K562 (cell line): ENCODE measurements at regions not wholly inside any gene's neighbourhood (a gene's known extent, or its start where the extent isn't known, plus 50 kb on each side); places are given as distances from the start of the nearest gene placed in this dataset.

ENCODE experiments used
- ATAC-seq: fragments of 200-7000 bp; cut with Tn5 transposase; 3 replicates; pipeline ENCODE4 v1.9.1; 2020; ENCODE audit warnings: moderate library complexity
- BruUV-seq: library from RNA; stranded (reverse); fragments of 400-500 nt; replicated peaks from 2 replicates; lab custom pipeline; 2021; lab: Mats Ljungman, UMichigan
- CTCF ChIA-PET: fragments of 300-600 bp; formaldehyde crosslinking; extraction: SDS; loops from one replicate; lab custom pipeline; 2021; ENCODE audit warnings: low intra/inter-chr PET ratio; lab: Yijun Ruan, JAX
- POLR2A ChIA-PET: fragments of 300-600, 350-650 bp; sonication (Branson Sonifier 250); formaldehyde crosslinking; extraction: SDS; loops from one replicate; lab custom pipeline; 2021; ENCODE audit warnings: antibody characterized with exemption, inconsistent platforms; lab: Yijun Ruan, JAX
- DNase-seq, 4 experiments: peaks; one replicate each; pipeline versions ENCODE4 v3.0.0 to v3.0.0-alpha.2; 2011 to 2018; ENCODE audit warnings: low spot score in 3 of 4, mixed read lengths in 3 of 4; ENCODE audit errors: extremely low read depth in 1 of 4
- FAIRE-seq: peaks from 2 replicates; lab custom pipeline; 2011; peaks lifted over from hg19 to GRCh38; lab: Jason Lieb, UNC
- H2AFZ ChIP-seq: 2 replicates; pipeline ENCODE4 v1.6.0; 2011; ENCODE audit warnings: low read depth, low read length, control low read depth, inconsistent platforms
- H3K27ac ChIP-seq: fragments of 200-600 bp; 3 replicates; pipeline ENCODE4 v1.8.0; 2011; ENCODE audit warnings: low read depth, mild to moderate bottlenecking, control low read depth, inconsistent platforms, low read length, moderate library complexity, mixed read lengths; ENCODE audit errors: extremely low read depth
- H3K27me3 ChIP-seq, 2 experiments: fragments of 300-600 bp in 1 of 2; 2 replicates in 1 of 2; 3 replicates in 1 of 2; pipeline versions ENCODE4 v1.6.0 to v1.8.0; 2011; ENCODE audit warnings: inconsistent platforms in 2 of 2, low read length in 2 of 2, mild to moderate bottlenecking in 1 of 2, mixed read lengths in 1 of 2, moderate library complexity in 1 of 2; ENCODE audit not compliant: control insufficient read depth in 2 of 2, insufficient read depth in 2 of 2
- H3K36me3 ChIP-seq: fragments of 300-600 bp; 3 replicates; pipeline ENCODE4 v1.8.0; 2011; ENCODE audit warnings: mild to moderate bottlenecking, low read length, inconsistent platforms; ENCODE audit not compliant: control insufficient read depth, insufficient read depth
- H3K4me1 ChIP-seq, 2 experiments: fragments of 200-600 bp in 1 of 2; replicated peaks in 1 of 2; 2 replicates in 1 of 2; 3 replicates in 1 of 2; pipeline versions ENCODE4 v1.5.1 to v1.8.0; 2011; ENCODE audit warnings: inconsistent platforms in 2 of 2, low read length in 2 of 2, mild to moderate bottlenecking in 1 of 2, mixed read lengths in 1 of 2, moderate library complexity in 1 of 2; ENCODE audit not compliant: control insufficient read depth in 2 of 2, insufficient read depth in 2 of 2
- H3K4me2 ChIP-seq: 2 replicates; pipeline ENCODE4 v1.6.1; 2011; ENCODE audit warnings: low read length, control low read depth, inconsistent platforms, mixed read lengths; ENCODE audit not compliant: insufficient read depth
- H3K4me3 ChIP-seq: fragments of 200-600 bp; sonication (generic), shearing (Covaris generic); 2 replicates; pipeline ENCODE4 v1.5.1; 2016; ENCODE audit warnings: control low read depth, inconsistent platforms
- H3K79me2 ChIP-seq: fragments of 200-600 bp; 3 replicates; pipeline ENCODE4 v1.8.0; 2011; ENCODE audit warnings: low read length, inconsistent platforms; ENCODE audit not compliant: control insufficient read depth, insufficient read depth
- H3K9ac ChIP-seq, 2 experiments: 2 replicates each; pipeline versions ENCODE4 v1.6.0 to v1.6.1; 2011; ENCODE audit warnings: low read depth in 2 of 2, low read length in 2 of 2, control low read depth in 1 of 2, inconsistent platforms in 1 of 2, mild to moderate bottlenecking in 1 of 2, mixed read lengths in 1 of 2; ENCODE audit not compliant: insufficient read depth in 1 of 2
- H3K9me1 ChIP-seq: one replicate; pipeline ENCODE4 v1.6.0; 2011; ENCODE audit warnings: inconsistent platforms, mild to moderate bottlenecking, low read length, moderate library complexity; ENCODE audit not compliant: control insufficient read depth, insufficient read depth
- H3K9me3 ChIP-seq: replicated peaks from 2 replicates; pipeline ENCODE4 v1.5.1; 2011; ENCODE audit warnings: low read depth, low read length, inconsistent platforms; ENCODE audit not compliant: control insufficient read depth, insufficient read depth
- H4K20me1 ChIP-seq: replicated peaks from 2 replicates; pipeline ENCODE4 v1.6.1; 2011; ENCODE audit warnings: low read length, inconsistent platforms, mixed read lengths; ENCODE audit not compliant: control insufficient read depth, insufficient read depth
- CUX1 ChIP-seq: fragments of 200-800 bp; sonication (Bioruptor generic); IDR thresholded peaks from 2 replicates; pipeline ENCODE4 v1.6.1; 2016; ENCODE audit warnings: missing genetic modification characterization, missing compliant biosample characterization
- JUND ChIP-seq, 2 experiments: IDR thresholded peaks; 2 replicates in 1 of 2; 3 replicates in 1 of 2; pipeline ENCODE4 v1.6.1; 2011; ENCODE audit warnings: borderline replicate concordance in 2 of 2, low read depth in 2 of 2, low read length in 2 of 2, improper control_type of control experiment in 1 of 2, missing biosample characterization in 1 of 2, missing genetic modification characterization in 1 of 2, missing genetic modification reagents in 1 of 2
- MBD1 ChIP-seq: fragments of 250-450 bp; sonication (Bioruptor Pico); IDR thresholded peaks from 2 replicates; pipeline ENCODE4 v1.8.0; 2022; ENCODE audit warnings: inconsistent platforms
- MIER1 ChIP-seq: fragments of 450-650 bp; IDR thresholded peaks from 2 replicates; pipeline ENCODE4 v1.6.1; 2016; ENCODE audit warnings: antibody characterized with exemption, mild to moderate bottlenecking, low read depth
- MITF ChIP-seq: IDR thresholded peaks from 2 replicates; pipeline ENCODE4 v1.6.1; 2014; ENCODE audit warnings: antibody characterized with exemption
- PHF21A ChIP-seq: fragments of 450-650 bp; IDR thresholded peaks from 2 replicates; pipeline ENCODE4 v1.6.1; 2017; ENCODE audit warnings: low read depth, borderline replicate concordance
- SMARCB1 ChIP-seq: IDR thresholded peaks from 2 replicates; pipeline ENCODE4 v1.6.1; 2011; ENCODE audit warnings: improper control_type of control experiment, low read depth; ENCODE audit not compliant: insufficient read length
- SRSF1 ChIP-seq: fragments of 200-400 bp; formaldehyde crosslinking; IDR thresholded peaks from 2 replicates; pipeline ENCODE4 v1.6.1; 2017; ENCODE audit warnings: mild to moderate bottlenecking, low read depth, low read length, moderate library complexity
- ZEB2 ChIP-seq: fragments of 450-650 bp; IDR thresholded peaks from 2 replicates; pipeline ENCODE4 v1.6.1; 2016
- ZNF184 ChIP-seq: sonication (generic); formaldehyde crosslinking; IDR thresholded peaks from 2 replicates; pipeline ENCODE4 v1.5.0; 2020; ENCODE audit warnings: missing genetic modification reagents
- ZNF354B ChIP-seq: fragments of 250-450 bp; sonication (Bioruptor Pico); IDR thresholded peaks from 2 replicates; pipeline ENCODE4 v1.4.0; 2020
- ZNF699 ChIP-seq: fragments of 250-450 bp; sonication (Bioruptor Pico); IDR thresholded peaks from 2 replicates; pipeline ENCODE4 v1.8.0; 2021; ENCODE audit warnings: mild to moderate bottlenecking, moderate library complexity; ENCODE audit not compliant: insufficient replicate concordance
- WGBS: fragments of 100-300 bp; shearing (Covaris generic); methylation state at CpG from one replicate; pipeline ENCODE4 v1.1.6; 2016; ENCODE audit warnings: low coverage, mixed read lengths; ENCODE audit not compliant: insufficient coverage; ENCODE audit errors: missing lambda C conversion rate; 5-methylcytosine and 5-hydroxymethylcytosine counted together
- in situ Hi-C: fragments of 300-500 bp; cut with MboI; formaldehyde crosslinking; loops from 4 replicates; pipeline ENCODE4 v1.15.0; 2018; ENCODE audit warnings: inconsistent platforms, mixed read lengths
- intact Hi-C: fragments of 100-400 bp; cut with micrococcal nuclease; formaldehyde crosslinking; loops from 2 replicates; pipeline ENCODE4 v1.14.2; 2022

GRCh38 chr11:112728288-112728687 lies 232.9 kb upstream of the NCAM1 start:
- ChIA-PET CTCF (no interaction called here), POLR2A (no interaction called here)
- Histone ChIP-seq H4K20me1 (no peaks in the 10 kb centered on the region), H3K4me1 (no peaks in the 10 kb centered on the region), H3K27ac (no peak overlapping the region), H3K9me3 (no peaks in the 10 kb centered on the region), H3K36me3 (no peaks in the 10 kb centered on the region), H3K9me1 (no peaks in the 10 kb centered on the region), H3K9ac (no peak overlapping the region), H3K4me3 (no peak overlapping the region), H3K79me2 (no peaks in the 10 kb centered on the region), H2AFZ (no peak overlapping the region), H3K4me2 (no peak overlapping the region), H3K27me3 (no peaks in the 10 kb centered on the region)
- BruUV-seq, result no TSS peak
- intact Hi-C loops, result no loop called here
- ATAC-seq (no peak), FAIRE-seq (no peak), DNase-seq (no peak)
- no peak for TF ChIP-seq CUX1 (CRISPR knock-in tag)
- TF ChIP-seq ZNF699 (CRISPR knock-in tag), result no peak
- TF ChIP-seq MIER1, result no peak
- no peak for TF ChIP-seq SRSF1
- no peak for TF ChIP-seq SMARCB1
- no peak for TF ChIP-seq JUND (IDR thresholded peaks at IDR 0.05; ENCODE audit: borderline replicate concordance, low read depth, low read length)
- TF ChIP-seq JUND (tag; IDR thresholded peaks at IDR 0.05; ENCODE audit: borderline replicate concordance, low read depth, low read length), result no peak
- no peak for TF ChIP-seq MBD1 (CRISPR knock-in tag)
- TF ChIP-seq MITF, result no peak
- no peak for TF ChIP-seq ZNF354B (CRISPR knock-in tag)
- no peak for TF ChIP-seq ZNF184 (CRISPR knock-in tag)
- TF ChIP-seq ZEB2, result no peak
- TF ChIP-seq PHF21A, result no peak
- WGBS, result 0% methylated on average over 2 of the region's 2 CpGs
- in situ Hi-C loops, result no loop called here
